Jurkat, Clone E6-1 (cell line): ENCODE measurements at regions not wholly inside any gene's neighbourhood (a gene's known extent, or its start where the extent isn't known, plus 50 kb on each side); places are given as distances from the start of the nearest gene placed in this dataset.

Source experiments
- DNase-seq: peaks from one replicate; pipeline ENCODE4 v3.0.0-alpha.2; 2011; ENCODE audit warnings: low read depth, low spot score
- H3K4me3 ChIP-seq: 2 replicates; pipeline ENCODE4 v1.5.1; 2011; ENCODE audit warnings: mild to moderate bottlenecking, low read length, control low read depth, moderate library complexity

DNA sequence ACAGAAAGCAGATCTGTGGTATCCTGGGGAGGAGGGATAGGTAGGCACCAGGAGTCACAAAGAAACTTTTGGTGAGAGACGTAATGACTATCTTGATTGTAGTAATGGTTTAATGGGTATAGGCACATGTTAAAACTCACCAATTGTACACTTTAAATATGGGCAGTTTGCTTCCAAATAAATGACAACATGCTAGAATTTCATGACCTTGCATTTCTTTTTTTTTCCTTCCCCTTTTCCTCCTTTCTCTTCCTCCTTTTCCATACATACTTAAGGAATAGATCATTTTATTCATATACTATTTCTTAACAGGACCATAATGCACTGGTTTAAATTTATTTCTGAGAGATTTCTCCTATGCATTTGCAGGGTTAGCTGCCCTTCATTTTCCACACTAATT lies 341.8 kb downstream of the TMEM182 start:
- no peak for DNase-seq
- no peak overlapping the region for H3K4me3 ChIP-seq

DNA sequence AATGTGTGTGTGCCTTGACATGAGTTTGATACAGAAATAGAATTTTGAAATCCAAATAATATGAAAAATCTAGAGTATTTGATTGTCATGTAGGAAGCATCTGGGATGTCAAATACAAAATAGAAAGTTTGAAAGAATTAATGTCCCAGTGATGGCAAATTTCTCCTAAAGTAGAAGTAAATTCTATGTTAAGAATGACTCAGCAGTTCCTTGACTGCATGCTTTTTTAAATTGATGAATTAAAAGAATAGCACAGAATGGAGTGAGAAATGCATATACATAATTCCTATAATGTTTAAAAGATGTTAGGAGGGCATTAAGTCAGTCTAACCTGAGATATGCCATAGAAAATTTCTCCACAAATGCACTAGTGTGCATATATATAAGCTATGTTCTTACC lies 357.5 kb downstream of the TMEM182 start:
- no peak overlapping the region for H3K4me3 ChIP-seq
- DNase-seq: no peak

DNA sequence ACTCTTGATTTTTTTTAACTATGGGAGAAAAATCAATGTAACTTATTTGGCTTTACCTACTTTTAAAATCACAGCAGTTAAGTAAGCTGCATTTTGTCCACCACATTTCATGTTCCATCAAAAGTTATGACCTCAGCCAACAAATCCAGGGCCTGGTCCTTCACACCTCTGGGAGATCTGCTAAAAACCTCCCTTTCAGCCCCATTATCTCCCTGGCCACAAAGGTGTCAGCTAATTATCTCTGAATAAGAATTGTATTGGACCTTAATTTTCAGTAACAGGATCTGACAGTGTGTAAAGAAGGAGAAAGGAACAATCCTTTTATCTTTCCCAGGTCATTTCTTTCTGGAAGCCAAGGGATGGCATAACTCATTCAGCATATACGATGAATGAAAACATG lies 359.3 kb downstream of the TMEM182 start:
- no peak overlapping the region for H3K4me3 ChIP-seq
- DNase-seq: no peak

DNA sequence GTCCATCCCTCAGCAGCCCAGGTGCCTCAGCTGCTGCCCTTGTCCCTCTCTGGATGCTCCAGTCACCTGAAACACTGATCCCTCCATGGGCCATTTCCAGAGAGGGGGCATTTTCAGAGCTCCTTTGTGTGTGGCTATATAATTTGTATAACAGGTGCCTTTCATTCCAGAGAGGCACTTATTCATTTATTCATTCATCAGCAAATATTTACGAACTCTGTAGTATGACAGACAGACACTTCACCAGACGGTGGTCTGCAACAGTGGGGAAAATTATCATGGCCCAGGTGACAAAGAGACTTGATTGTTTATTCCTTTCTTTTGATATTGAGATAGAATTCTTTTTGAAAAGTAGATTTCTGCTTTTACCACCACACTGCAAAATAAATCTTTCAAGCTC lies 361.7 kb downstream of the TMEM182 start:
- DNase-seq: no peak
- no peak overlapping the region for H3K4me3 ChIP-seq

DNA sequence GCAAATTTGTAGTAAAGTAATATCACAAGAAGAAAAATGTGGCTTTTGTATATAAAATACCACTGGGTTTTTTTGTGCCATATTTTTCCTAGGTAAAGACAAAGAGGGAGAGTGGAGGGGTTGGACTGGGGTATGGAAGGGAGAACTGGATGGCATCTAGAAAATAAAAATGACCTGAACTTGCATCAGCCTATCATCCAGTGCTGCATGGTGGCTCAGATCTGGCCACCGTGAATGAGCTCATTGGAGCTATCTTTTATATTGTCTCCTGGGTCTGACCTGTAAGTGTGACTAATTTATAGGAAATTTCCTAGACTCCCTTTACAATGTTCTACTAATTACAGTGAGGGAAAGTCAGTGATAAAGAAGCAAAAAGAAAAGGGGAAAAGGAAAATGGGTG lies 369.0 kb downstream of the TMEM182 start:
- H3K4me3 ChIP-seq: no peak overlapping the region
- no peak for DNase-seq

DNA sequence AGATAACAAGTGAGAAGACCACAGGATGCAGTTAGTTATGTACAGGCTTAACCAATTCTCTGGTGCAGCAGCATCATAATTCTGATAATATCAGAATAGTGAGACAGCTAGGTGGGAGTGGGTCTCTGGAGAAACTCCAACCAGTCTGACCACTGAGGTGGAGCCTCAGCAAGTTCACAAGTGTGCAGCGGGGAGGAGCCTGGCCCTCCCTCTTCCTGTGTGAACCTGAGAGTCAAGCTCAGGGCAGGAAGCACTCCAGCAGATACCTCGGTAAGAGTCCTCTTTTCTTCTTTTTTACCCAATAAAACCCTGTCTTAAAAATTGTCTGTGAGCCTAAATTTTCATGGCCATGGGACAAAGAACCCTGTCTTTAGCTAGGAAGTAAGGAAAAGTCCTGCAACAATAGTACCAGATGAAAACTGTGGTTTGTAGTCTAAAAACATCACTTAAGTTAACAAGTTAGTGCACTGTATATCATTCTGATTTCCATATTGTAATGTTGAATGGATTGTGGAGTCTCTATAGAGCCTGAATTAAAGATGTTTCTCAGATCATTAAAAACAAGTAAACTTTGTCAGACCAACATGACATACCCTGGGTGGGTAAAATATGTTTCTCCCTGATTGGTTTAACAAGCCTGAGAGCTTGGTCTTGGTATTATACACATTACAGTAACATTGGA lies 370.8 kb downstream of the TMEM182 start:
- DNase-seq: peak; percentile 14
- no peak overlapping the region for H3K4me3 ChIP-seq

DNA sequence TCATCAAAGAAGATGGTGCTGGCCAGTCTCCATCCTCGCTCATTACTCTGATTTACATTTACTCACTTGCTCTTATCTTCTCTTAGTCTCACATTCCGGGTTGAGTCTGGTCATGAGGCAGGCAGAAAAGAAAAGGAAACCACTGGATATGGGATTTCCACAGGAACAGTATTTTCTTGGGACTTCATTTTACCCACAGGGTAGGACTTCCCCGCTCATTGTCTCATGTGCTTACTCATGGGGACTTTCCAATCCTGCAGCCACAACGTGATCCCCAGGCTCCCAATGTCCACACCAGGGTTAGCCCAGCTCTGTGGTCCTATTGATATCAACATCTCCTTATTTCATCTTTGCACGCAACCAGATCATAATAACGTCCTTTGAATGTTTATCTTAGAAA lies 373.8 kb downstream of the TMEM182 start:
- DNase-seq: no peak
- no peak overlapping the region for H3K4me3 ChIP-seq

DNA sequence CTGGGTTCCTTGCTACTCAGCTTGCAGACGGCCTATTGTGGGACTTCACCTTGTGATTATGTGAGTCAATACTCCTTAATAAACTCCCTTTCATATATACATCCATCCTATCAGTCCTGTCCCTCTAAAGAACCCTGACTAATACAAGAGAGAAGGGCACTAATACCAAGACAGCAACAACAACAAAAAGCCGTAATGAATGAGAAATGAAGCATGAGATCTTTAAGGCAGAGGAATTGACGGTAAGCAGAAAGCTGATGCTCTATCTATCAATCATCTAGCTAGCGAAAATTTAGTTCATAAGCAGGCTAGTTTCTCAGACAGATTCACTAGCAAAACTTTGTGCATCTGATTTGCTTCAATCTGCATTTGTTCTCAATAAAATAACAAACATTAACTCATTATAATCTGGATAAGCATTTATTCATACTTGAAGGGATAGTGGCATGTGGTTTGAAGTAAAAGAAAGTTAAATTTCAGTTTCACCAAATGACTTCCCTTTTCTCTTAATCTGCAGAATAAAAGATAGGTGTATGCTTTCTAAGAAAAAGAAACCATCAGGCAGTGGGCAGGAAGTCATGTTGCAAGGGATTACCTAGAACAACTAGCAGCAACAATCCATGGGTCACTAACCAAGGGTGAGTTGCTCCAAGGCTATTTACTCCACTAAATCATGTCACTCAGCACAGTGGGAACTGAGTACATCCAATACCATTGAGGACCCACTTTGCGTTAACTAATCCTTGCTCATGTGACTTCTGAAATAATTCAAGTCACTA lies 376.5 kb downstream of the TMEM182 start:
- no peak overlapping the region for H3K4me3 ChIP-seq
- no peak for DNase-seq

DNA sequence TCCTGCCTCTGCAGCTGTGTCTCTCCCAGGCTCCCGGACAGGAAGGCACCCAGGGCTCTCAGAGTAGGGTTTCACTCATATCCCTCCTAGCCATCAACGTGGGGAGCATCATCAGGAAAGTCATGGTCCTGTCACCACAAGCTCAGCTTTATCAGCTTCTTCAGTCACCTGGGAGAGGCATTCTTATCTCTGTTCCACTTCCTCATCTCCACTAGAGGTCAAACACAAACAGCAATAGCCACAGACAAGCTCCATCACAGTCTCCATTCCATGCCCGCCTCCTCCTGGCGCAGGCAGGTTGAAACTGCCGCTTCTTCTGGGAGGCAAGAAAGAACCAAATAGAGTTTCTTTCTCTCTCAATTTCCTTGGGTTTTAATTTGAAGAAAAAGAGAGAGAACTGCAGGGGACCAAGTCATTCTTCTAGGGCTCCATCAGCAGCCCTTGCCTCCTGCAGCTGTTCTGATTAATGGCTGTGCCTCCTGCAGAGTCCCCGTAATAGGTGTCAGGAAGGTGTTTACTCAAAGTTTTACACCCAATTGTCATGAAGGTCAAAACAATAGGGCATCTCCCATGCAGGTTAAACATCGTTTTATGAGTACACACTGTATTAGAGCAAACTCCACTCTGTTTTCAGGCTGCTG lies 377.9 kb downstream of the TMEM182 start:
- H3K4me3 ChIP-seq: no peak overlapping the region
- DNase-seq: no peak

DNA sequence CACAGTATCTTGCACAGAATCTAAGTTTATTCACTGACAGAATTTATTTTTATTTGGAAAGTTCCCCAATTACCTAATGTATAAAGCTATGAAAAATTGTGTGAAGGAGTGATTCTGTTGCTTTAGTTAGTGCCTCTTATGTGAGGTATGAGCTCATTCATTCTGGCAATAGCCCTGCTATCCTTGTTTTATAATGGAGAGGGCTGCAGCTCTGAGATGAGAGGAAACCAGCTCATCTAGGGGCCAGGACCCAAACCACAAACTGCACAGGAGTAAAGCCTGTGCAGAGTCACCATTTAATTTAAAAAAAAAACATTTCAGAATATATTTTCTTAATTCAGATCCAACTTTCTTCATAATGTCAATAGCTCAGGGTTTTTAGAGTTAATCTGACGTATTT lies 383.0 kb downstream of the TMEM182 start:
- no peak overlapping the region for H3K4me3 ChIP-seq
- no peak for DNase-seq

DNA sequence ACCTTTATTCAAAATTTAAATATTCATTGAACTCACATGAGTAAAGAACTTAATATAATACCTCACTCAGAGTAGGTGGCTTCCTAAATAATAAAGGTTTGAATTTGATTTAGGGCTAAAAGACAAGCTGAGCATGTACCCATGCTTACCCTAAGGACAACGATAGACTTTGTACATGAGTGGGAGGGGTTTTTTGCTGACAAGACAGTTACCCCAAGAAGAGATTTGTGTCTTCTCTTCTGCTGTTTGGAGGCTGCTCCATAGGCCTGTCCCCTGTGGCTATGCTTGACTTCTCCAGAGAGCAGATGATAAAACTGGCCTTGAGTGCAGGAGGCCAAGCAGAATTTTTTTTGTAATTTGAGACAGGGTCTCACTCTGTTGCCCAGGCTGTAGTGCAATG lies 383.9 kb downstream of the TMEM182 start:
- no peak for DNase-seq
- no peak overlapping the region for H3K4me3 ChIP-seq

DNA sequence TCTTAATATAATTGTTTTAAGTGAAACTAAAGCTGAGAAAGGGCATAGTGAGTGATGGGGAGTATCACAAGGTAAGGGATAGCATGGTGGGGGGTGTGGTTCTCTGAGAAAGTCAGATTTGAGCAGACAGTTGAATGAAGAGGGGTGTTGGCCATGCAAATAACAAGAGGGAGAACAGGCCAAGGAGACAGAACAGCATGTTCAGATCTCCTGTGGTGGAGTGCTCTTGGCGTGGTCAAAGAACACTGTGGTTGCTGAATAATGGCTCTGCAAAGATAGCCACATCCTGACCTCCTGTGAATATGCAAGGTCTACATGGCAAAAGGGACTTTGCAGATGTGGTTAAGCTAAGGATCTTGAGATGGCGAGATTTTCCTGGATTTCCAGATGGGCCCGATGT lies 389.2 kb downstream of the TMEM182 start:
- H3K4me3 ChIP-seq: no peak overlapping the region
- no peak for DNase-seq

DNA sequence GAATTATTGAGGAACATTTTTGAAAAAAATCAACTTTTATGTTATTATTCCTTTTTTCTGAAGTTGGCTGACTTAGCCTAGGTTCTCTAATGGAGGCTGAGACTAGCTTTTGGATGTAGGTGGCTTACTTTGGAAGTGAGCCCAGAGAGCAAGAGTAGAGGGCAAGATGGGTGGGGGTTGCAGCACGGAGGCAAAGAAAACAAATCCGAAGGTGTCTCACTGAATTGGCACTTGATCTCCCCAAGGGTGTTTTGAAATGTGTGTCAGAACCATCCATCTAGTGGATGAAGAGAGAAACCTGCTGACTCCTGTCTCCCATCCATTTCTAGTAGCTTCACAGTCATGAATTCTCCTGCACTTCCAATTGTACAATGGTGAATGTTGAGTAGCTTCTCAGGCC lies 390.7 kb downstream of the TMEM182 start:
- no peak for DNase-seq
- no peak overlapping the region for H3K4me3 ChIP-seq

DNA sequence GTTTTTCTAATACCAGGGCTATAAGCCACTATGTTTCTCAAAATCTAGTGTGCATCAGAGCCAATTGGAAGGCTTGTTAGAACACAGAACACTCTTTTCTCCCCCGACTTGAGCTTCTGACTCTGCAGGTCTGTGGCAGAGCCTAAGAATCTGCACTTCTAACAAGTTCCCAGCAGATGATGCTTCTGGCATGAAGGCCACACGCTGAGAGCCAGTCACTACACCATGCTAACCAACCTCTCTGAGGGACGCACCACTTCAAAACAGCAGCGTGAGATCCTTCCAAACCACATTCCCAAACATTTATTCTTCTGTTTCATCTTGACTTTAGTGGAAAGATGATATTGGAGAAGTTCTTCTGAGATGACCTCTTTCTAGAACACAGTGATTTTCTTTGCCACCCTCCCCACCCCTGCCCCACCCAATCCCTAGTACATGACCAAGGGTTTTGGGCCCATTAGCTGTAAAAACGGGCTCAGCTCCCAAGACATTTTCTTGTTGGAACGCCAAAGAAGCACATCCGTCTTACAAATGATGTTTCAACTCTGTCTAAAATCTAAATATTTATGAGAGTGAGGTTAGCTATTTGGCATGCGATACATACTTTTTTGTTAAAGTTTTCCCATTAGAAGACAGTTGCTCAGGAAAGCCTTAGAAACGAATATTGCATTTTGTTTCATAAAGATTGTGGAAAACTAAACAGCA lies 391.9 kb downstream of the TMEM182 start:
- DNase-seq: no peak
- H3K4me3 ChIP-seq: no peak overlapping the region

DNA sequence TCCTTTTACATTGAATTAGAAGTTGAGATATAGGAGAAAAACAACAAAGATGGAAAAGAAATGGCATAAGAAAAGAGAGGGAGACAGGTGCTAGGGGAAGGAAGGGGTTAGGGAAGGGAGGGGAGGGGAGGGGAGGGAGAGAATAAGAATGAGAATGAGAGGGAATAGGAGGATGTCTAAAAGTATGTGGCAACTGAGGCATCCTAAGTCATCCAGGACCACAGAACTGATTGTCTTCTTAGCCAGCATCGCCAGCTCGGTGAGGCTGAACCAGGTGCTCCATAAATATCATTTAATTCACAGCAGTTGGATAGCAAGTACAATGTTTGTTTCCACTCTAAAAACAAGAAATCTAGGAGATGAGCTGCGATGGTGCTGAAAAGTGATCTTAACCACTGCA lies 393.5 kb downstream of the TMEM182 start:
- no peak overlapping the region for H3K4me3 ChIP-seq

DNA sequence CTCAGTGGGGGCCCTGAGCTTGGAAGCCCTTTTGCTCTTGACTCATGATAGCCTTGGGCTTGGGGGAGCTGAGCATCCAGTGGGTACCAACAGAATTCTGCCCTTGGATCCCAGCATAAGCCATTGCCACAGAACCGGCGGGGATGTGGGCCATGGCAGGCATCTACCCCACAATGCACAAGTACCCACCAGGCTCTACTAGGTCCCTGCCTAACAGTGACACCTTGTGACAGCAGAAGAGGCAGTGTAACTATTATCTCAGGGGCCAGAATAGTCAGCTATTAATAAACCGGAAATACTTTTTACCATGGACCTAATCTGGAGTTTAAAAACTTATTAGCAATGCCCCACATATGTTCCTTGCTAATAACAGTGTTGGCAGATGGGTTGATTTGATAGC lies 397.2 kb downstream of the TMEM182 start:
- H3K4me3 ChIP-seq: no peak overlapping the region
- no peak for DNase-seq

More for the DNA sequence above, 393.5 kb downstream of the TMEM182 start:
- DNase-seq: no peak

DNA sequence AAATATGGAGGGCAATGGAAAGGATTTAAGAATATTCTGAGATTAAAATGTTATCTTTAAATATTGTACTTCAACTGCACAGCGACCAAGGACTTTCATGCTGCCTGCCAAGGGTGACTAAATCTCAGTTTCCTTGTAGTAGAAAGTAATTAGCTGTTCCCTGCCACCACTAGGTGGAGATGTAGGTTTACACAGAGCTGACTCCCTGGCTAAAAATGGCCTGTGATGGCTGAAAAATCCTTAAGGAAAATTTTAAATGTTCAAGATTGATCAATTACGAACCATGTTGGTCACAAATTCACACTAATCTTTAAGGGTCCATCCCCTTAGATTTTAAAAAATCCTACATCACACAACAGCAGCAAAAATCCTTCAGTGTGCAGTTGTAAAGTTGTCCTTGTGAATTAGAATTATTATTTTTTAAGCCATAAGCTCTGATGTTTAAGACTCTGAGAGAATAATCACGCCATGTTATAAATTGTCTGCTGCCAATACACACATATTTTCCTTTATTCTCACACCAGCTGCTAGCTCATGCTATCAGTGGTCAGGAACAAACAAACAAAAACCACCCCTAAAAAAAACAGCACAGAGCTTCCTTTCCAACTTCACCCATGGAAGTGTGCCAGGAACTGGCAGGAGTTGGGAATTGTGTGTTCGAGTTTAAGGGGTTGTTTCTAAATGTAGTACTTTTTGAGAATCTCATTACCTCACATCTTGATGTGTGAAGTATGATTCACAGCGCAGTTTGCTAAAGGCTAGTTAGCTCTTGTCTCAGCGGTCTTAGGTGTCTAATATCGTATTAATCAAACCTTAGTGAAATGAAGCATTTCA lies 399.8 kb downstream of the TMEM182 start:
- H3K4me3 ChIP-seq: no peak overlapping the region
- peak; percentile 35 for DNase-seq

DNA sequence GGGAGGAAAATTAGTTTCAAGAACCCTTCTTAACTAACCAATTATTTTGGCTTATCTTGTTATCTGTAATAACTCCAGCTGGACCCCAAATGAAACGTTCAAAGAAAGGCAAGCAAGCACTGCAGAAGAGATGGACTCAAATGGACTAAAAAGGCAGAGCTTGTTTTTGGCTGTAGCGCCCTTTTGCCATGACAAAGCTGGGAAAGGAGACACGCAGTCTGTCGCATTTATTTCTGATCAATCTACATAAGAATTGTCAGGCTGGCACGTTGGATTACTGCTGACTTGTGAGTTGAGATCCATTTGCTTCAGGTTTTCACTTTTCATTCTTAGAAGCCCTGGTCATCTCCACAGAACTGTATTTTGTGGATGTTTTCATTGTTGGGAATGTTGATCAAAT lies 402.9 kb downstream of the TMEM182 start:
- no peak for DNase-seq
- H3K4me3 ChIP-seq: no peak overlapping the region

DNA sequence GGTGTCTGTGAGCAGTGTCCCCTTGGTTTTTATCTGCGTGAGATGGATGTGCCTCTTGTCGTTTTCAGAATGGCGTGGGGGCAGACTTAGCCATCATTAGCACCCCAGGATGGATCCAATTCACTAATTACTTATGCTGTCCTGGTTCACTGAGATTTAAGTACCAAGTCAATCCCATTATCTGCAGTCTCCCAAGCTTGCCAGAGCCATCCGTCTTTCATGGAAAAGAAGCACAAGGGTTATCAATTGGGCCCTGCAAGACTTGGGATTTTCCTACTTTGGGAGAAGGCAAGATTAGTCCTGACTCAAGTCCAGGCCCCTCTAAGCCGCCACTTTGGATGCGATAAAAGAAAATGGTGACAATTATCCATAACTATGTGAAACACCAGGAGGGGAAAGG lies 404.0 kb downstream of the TMEM182 start:
- no peak for DNase-seq
- H3K4me3 ChIP-seq: no peak overlapping the region
